ENCODE measurements at regions not wholly inside any gene's neighbourhood (a gene's known extent, or its start where the extent isn't known, plus 50 kb on each side); places are given as distances from the start of the nearest gene placed in this dataset.

DNA sequence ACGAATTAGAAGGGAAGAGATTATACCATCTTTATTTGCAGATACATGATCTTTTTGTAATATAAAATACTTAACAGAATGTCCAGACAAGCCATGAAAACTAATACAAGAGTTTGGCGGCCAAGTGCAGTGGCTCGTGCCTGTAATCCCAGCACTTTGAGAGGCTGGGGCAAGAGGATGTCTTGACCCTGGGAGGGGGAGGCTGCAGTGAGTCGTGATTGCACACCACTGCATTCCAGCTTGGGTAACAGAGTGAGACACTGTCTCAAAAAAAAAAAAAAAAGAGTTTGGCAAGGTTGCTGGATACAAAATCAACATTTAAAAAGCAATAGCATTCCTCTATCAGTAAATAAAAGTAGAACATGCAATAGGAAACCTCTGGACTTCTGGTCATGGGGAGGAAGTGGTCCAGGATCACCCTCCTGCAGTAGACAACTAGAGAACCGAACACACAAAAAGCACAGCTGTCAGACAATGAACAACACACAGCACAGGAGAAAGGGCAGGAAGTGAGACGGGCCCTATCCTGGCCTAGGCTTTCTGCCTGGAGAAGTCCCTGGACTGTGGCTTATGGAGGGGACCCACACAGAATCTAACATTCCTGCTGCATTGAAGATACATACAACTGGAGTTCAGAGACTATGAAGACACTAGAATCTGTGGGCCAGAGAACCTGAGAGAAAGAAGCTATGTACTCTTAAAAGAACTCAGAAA lies 118.9 kb upstream of the ARL4C start:
- TF ChIP-seq, protein P1, sequence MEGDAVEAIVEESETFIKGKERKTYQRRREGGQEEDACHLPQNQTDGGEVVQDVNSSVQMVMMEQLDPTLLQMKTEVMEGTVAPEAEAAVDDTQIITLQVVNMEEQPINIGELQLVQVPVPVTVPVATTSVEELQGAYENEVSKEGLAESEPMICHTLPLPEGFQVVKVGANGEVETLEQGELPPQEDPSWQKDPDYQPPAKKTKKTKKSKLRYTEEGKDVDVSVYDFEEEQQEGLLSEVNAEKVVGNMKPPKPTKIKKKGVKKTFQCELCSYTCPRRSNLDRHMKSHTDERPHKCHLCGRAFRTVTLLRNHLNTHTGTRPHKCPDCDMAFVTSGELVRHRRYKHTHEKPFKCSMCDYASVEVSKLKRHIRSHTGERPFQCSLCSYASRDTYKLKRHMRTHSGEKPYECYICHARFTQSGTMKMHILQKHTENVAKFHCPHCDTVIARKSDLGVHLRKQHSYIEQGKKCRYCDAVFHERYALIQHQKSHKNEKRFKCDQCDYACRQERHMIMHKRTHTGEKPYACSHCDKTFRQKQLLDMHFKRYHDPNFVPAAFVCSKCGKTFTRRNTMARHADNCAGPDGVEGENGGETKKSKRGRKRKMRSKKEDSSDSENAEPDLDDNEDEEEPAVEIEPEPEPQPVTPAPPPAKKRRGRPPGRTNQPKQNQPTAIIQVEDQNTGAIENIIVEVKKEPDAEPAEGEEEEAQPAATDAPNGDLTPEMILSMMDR (conservative IDR thresholded peaks at IDR 0.05 in 1 of 2, IDR thresholded peaks at IDR 0.05 in 1 of 2; ENCODE audit: low read depth in 1 of 2, low read length in 2 of 2) = no peak
- no peak for TF ChIP-seq EZH2 (IDR thresholded peaks at IDR 0.05; ENCODE audit: low read length, missing control alignments)
